HFFc6 (cell line): ENCODE measurements at regions not wholly inside any gene's neighbourhood (a gene's known extent, or its start where the extent isn't known, plus 50 kb on each side); places are given as distances from the start of the nearest gene placed in this dataset.

Source experiments
- DNase-seq: peaks from one replicate; pipeline ENCODE4 v3.0.0-alpha.2; 2018
- H3K27ac Mint-ChIP-seq: 2 replicates; pipeline ENCODE4 v1.8.0; 2020; ENCODE audit warnings: mild to moderate bottlenecking, mixed read lengths
- H3K27me3 Mint-ChIP-seq: 2 replicates; pipeline ENCODE4 v1.8.0; 2021; ENCODE audit warnings: mild to moderate bottlenecking, moderate library complexity, mixed read lengths; ENCODE audit not compliant: insufficient read depth
- H3K36me3 Mint-ChIP-seq: 2 replicates; pipeline ENCODE4 v1.8.0; 2021; ENCODE audit warnings: low read depth, mixed read lengths
- H3K4me1 Mint-ChIP-seq: 2 replicates; pipeline ENCODE4 v1.8.0; 2020; ENCODE audit warnings: low read depth, mixed read lengths
- H3K4me3 Mint-ChIP-seq: 2 replicates; pipeline ENCODE4 v1.8.0; 2020; ENCODE audit warnings: mild to moderate bottlenecking, moderate library complexity, mixed read lengths
- H3K9me3 Mint-ChIP-seq: 2 replicates; pipeline ENCODE4 v1.8.0; 2020; ENCODE audit warnings: mild to moderate bottlenecking, mixed read lengths
- CTCF ChIP-seq: fragments of 200-600 bp; sonication (generic); IDR thresholded peaks from 2 replicates; pipeline ENCODE4 v1.5.0; 2021; ENCODE audit warnings: antibody characterized with exemption, mild to moderate bottlenecking

DNA sequence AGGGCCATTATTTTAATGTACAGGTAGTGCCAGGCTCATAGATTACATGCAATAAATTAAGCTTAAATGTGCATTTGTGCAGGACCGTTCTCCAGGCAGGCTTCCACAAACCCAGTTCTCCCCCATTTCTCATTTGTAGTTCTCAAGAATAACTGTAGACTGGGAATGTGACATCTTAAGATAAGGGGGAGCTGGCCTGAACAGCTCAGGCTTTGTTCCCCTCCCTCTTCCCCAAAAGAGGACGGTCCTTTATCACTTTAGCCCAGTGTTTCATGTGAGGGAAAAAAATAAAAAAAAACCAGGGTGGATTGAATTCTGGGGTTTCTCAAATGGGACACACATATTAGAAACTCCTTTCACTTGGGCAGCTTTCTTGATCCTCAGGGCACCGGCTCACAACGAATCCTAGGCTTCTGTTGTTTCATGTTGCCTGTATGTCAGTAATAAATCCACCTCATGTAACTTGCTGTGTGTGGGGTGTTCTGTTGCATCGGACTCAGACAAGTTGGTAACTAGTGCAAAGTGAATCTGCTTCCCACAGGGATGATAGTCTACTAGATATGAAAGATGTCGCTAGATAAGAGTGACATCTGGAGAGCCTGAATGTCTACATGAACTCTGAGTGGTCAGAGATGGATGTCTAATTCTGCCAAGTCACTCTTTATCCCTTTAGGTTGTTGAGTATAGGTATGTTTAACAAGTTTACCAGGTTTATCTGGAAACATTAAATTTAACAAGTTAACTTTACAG is 2030.6 kb upstream of the NUDT12 start:
- Mint-ChIP-seq H3K27ac (no peak overlapping the region), H3K4me3 (no peak overlapping the region), H3K4me1 (no peaks in the 10 kb centered on the region), H3K9me3 (peaks cover 26% of the 10 kb centered on the region), H3K27me3 (no peaks in the 10 kb centered on the region), H3K36me3 (no peaks in the 10 kb centered on the region)
- TF ChIP-seq CTCF: no peak
- DNase-seq: no peak

- Mint-ChIP-seq H3K4me1 (no peaks in the 10 kb centered on the region), H3K27me3 (no peaks in the 10 kb centered on the region), H3K9me3 (peaks cover 38% of the 10 kb centered on the region), H3K36me3 (no peaks in the 10 kb centered on the region), H3K4me3 (no peak overlapping the region), H3K27ac (no peak overlapping the region)
- TF ChIP-seq CTCF: no peak
- no peak for DNase-seq
These were observed 2025.5 kb upstream of the NUDT12 start for GRCh38 chr5:105587963-105588662.

DNA sequence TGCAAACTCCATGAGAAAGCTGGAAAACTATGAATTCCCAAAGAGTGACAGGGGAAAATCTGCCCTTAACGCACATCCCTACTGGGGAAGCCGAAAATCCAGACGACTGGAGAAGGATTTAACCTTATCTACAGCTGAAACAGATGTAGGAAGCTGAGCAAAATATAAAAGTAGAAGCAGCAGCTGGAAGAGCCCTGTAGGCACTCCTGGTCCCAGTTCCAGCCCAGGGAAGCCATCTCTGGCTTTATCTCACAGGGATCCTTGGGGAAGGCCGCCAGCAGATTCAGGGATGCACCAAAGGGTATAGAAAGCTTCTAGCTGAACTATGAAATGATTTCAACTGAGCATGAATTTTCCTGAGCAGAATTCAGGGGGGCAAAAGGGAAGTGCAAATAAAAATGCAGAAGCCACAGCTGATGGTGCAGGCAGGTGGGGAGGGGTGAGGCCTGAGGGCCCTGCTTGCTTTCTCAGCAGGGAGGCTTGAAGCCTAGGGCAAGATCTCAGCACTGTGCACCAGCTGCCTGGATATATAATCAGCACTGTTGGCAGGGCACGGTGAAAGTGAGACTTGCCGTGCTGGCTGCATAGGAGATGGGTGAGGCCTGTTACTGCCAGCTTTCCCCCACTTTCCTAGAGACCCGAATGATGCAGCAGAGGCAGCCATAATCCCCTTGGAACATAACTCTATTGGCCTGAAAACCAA is 2019.5 kb upstream of the NUDT12 start:
- no peak for TF ChIP-seq CTCF
- DNase-seq: no peak
- no peaks in the 10 kb centered on the region for H3K4me1 Mint-ChIP-seq

GRCh38 chr5:105573575-105573974 is 2011.0 kb upstream of the NUDT12 start:
- Mint-ChIP-seq H3K27me3 (peaks cover 2% of the 10 kb centered on the region), H3K36me3 (no peaks in the 10 kb centered on the region), H3K9me3 (peaks cover 35% of the 10 kb centered on the region), H3K4me3 (no peak overlapping the region), H3K4me1 (no peaks in the 10 kb centered on the region), H3K27ac (no peak overlapping the region)
- no peak for TF ChIP-seq CTCF
- no peak for DNase-seq

More for the DNA sequence above, 2019.5 kb upstream of the NUDT12 start:
- H3K27ac Mint-ChIP-seq: no peak overlapping the region
- no peaks in the 10 kb centered on the region for H3K36me3 Mint-ChIP-seq
- no peaks in the 10 kb centered on the region for H3K27me3 Mint-ChIP-seq
- H3K4me3 Mint-ChIP-seq: no peak overlapping the region
- H3K9me3 Mint-ChIP-seq: peaks cover 61% of the 10 kb centered on the region

DNA sequence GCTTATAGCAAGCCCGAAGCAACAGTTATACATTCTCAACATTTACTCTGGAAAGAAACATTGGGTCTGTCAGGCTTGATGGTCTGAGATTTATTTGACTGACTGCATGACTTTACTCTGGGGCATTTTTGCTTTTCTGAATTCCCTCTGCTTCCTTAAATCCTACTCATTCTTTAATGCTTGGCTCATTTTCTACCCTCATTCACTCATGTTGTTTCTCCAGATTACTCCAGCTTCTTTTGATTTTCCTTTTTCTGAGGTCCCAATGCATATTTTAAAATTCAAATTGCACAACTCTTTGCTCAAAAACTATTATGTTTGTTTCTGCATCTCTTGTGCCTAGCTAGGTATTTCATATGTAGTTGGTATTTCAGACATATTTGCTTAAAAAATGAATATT is 2002.9 kb upstream of the NUDT12 start:
- Mint-ChIP-seq H3K27me3 (no peaks in the 10 kb centered on the region), H3K9me3 (peaks cover 50% of the 10 kb centered on the region), H3K27ac (no peak overlapping the region), H3K36me3 (no peaks in the 10 kb centered on the region), H3K4me3 (no peak overlapping the region), H3K4me1 (no peaks in the 10 kb centered on the region)
- no peak for DNase-seq
- TF ChIP-seq CTCF: no peak
